ENCODE measurements at regions not wholly inside any gene's neighbourhood (a gene's known extent, or its start where the extent isn't known, plus 50 kb on each side); places are given as distances from the start of the nearest gene placed in this dataset.

DNA sequence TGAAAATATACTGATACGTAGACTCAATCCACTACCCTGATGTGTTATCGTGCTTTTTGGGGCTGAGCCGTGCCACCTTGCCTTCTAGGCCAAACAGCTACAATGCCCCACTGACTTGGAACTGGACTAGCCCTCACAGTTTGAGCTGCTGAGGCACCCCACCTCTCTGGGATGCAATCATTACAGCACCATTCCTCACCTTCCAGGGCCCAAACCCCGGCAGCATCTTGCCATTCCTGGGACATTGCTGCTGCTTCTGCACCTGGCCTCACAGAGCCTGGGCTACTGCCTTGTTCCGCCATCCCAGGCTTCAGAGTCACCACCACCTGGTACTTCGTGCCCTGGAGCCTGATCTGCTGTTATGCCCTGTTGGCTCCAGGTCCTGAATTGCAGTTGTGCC lies 89.5 kb upstream of the SNCAIP start:
- Mint-ChIP-seq H3K27ac (no peak overlapping the region), H3K27me3 (ENCODE audit: low read depth) (no peaks in the 10 kb centered on the region), H3K36me3 (ENCODE audit: insufficient read depth in 1 of 3, low read depth in 3 of 3) (peaks cover 0 to 14% (median 0%) of the 10 kb centered on the region in 3 experiments; a peak in 3 of 7 replicates), H3K9me3 (0 out of 5 replicates have a peak, but pooled peaks cover 0 to 8% of the 10 kb centered on the region in 2 experiments), H3K4me1 (peaks cover 3 to 8% of the 10 kb centered on the region in 2 experiments; a peak in 3 of 4 replicates), H3K4me3 (no peak overlapping the region)
- no peaks in the 10 kb centered on the region for H3K79me2 ChIP-seq (ENCODE audit: insufficient read depth, low read length)
- no CpG with 5 or more reads among the region's 6 CpGs for whole genome bisulfite sequencing (ENCODE audit: extremely low coverage, insufficient read length, low lambda C conversion rate)
- H3K9me3 ChIP-seq (ENCODE audit: control insufficient read depth, low read depth, low read length), result no peaks in the 10 kb centered on the region
- H2BK5ac ChIP-seq (ENCODE audit: insufficient read length, low read length), result no peak overlapping the region
- H4K20me1 ChIP-seq (ENCODE audit: control insufficient read depth, insufficient read depth, insufficient read length), result no peaks in the 10 kb centered on the region
- no peak overlapping the region for H3K9ac ChIP-seq (ENCODE audit: extremely low read depth, insufficient read length, low read length)
- no peak overlapping the region for H3K4me2 ChIP-seq (ENCODE audit: insufficient read depth, insufficient read length, low read length)
- TF ChIP-seq, protein P1, sequence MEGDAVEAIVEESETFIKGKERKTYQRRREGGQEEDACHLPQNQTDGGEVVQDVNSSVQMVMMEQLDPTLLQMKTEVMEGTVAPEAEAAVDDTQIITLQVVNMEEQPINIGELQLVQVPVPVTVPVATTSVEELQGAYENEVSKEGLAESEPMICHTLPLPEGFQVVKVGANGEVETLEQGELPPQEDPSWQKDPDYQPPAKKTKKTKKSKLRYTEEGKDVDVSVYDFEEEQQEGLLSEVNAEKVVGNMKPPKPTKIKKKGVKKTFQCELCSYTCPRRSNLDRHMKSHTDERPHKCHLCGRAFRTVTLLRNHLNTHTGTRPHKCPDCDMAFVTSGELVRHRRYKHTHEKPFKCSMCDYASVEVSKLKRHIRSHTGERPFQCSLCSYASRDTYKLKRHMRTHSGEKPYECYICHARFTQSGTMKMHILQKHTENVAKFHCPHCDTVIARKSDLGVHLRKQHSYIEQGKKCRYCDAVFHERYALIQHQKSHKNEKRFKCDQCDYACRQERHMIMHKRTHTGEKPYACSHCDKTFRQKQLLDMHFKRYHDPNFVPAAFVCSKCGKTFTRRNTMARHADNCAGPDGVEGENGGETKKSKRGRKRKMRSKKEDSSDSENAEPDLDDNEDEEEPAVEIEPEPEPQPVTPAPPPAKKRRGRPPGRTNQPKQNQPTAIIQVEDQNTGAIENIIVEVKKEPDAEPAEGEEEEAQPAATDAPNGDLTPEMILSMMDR (conservative IDR thresholded peaks at IDR 0.05), result no peak
- H3K23ac ChIP-seq (ENCODE audit: insufficient read length, low read depth, low read length), result no peak overlapping the region
- H3K27me3 ChIP-seq (ENCODE audit: insufficient read depth, low read length), result no peaks in the 10 kb centered on the region
- H3K27ac ChIP-seq (ENCODE audit: insufficient read length, low read depth, low read length), result no peak overlapping the region
- no peak overlapping the region for H4K5ac ChIP-seq (ENCODE audit: insufficient read length, low read depth, low read length)
- H2BK120ac ChIP-seq (ENCODE audit: low read depth, low read length, poor library complexity, severe bottlenecking), result no peak overlapping the region
- H3K79me1 ChIP-seq (ENCODE audit: insufficient read depth, low read depth, low read length, poor library complexity, severe bottlenecking), result no peaks in the 10 kb centered on the region
- H2BK12ac ChIP-seq (ENCODE audit: insufficient read length, low read depth, low read length), result no peak overlapping the region
- no peak overlapping the region for H3K4ac ChIP-seq (ENCODE audit: low read depth, low read length)
- no peak overlapping the region for H3K18ac ChIP-seq (ENCODE audit: insufficient read length, low read depth, low read length)
- H2AFZ ChIP-seq (ENCODE audit: low read length), result no peak overlapping the region
- H2AK5ac ChIP-seq (ENCODE audit: insufficient read length, low read length), result no peak overlapping the region
- no peak for DNase-seq
- no peak overlapping the region for H3K56ac ChIP-seq (ENCODE audit: insufficient read length, low read depth, low read length)
- no peak overlapping the region for H2BK15ac ChIP-seq (ENCODE audit: low read depth, low read length)
- H3K4me1 ChIP-seq (ENCODE audit: insufficient read depth, low read length), result no peaks in the 10 kb centered on the region; the same call in 1 of the 2 replicates
- H3T11ph ChIP-seq (ENCODE audit: low read length), result no peak overlapping the region
- no peaks in the 10 kb centered on the region for H3K23me2 ChIP-seq (ENCODE audit: insufficient read length, low read depth, low read length, poor library complexity, severe bottlenecking)
- no peak overlapping the region for H3K14ac ChIP-seq (ENCODE audit: insufficient read depth, low read length)
- H4K91ac ChIP-seq (ENCODE audit: insufficient read length, low read depth, low read length), result no peak overlapping the region
- H2BK20ac ChIP-seq (ENCODE audit: low read depth, low read length, poor library complexity, severe bottlenecking), result no peak overlapping the region
- no peak overlapping the region for H4K8ac ChIP-seq (replicated peaks; ENCODE audit: insufficient read length, low read depth, low read length)

Data from H9 (cell line).